ENCODE measurements at regions not wholly inside any gene's neighbourhood (a gene's known extent, or its start where the extent isn't known, plus 50 kb on each side); places are given as distances from the start of the nearest gene placed in this dataset.

GRCh38 chr6:78810146-78810545 lies 57.2 kb upstream of the IRAK1BP1 start:
- in situ Hi-C loops (cut with MboI; ENCODE audit: low sequenced_read_pairs): loop anchor here (25.0 kb wide), 2 partner anchors 373 to 1073 kb away; no protein-coding TSS in a partner anchor
- Histone ChIP-seq H2BK15ac (ENCODE audit: low read depth, low read length) (no peak overlapping the region), H2AK5ac (ENCODE audit: low read depth, low read length) (no peak overlapping the region), H3K9me1 (ENCODE audit: insufficient read depth, low read length) (no peaks in the 10 kb centered on the region), H3K18ac (ENCODE audit: low read depth, low read length) (no peak overlapping the region), H3K27ac (ENCODE audit: insufficient read depth, low read length) (no peak overlapping the region), H2BK120ac (ENCODE audit: low read depth, low read length) (no peak overlapping the region), H3K36me3 (ENCODE audit: control insufficient read depth, insufficient read depth, low read length) (no peaks in the 10 kb centered on the region), H2AFZ (replicated peaks; ENCODE audit: low read length, poor library complexity) (peak overlapping the region; percentile 13), H2BK20ac (ENCODE audit: low read depth, low read length) (no peak overlapping the region), H3K23ac (ENCODE audit: low read depth, low read length) (no peak overlapping the region), H3K27me3 (ENCODE audit: control insufficient read depth, insufficient read depth, low read length) (no peaks in the 10 kb centered on the region), H3K9ac (ENCODE audit: low read depth, low read length) (no peak overlapping the region), H3K79me1 (ENCODE audit: low read depth in 1 of 2, low read length in 2 of 2) (no peaks in the 10 kb centered on the region), H4K91ac (ENCODE audit: insufficient read depth, low read depth, low read length) (no peak overlapping the region), H3K9me3 (ENCODE audit: control insufficient read depth, insufficient read depth, low read length) (no peaks in the 10 kb centered on the region), H3K56ac (ENCODE audit: extremely low read depth, insufficient read depth, low read length) (no peak overlapping the region), H2AK9ac (replicated peaks; ENCODE audit: low read depth, low read length, poor library complexity) (no peak overlapping the region), H3K14ac (replicated peaks; ENCODE audit: low read depth, low read length) (no peak overlapping the region), H2BK5ac (ENCODE audit: low read depth, low read length, poor library complexity, severe bottlenecking) (no peak overlapping the region), H4K5ac (ENCODE audit: low read depth, low read length) (no peak overlapping the region), H3K4me2 (ENCODE audit: low read depth, low read length) (no peak overlapping the region), H3K4me3 (ENCODE audit: insufficient read depth, low read depth, low read length) (no peak overlapping the region), H4K8ac (ENCODE audit: low read depth in 2 of 2, low read length in 2 of 2) (no peak overlapping the region), H4K20me1 (ENCODE audit: insufficient read depth, low read length) (no peaks in the 10 kb centered on the region), H3K4me1 (ENCODE audit: control insufficient read depth, insufficient read depth, low read length) (no peaks in the 10 kb centered on the region), H3K4ac (ENCODE audit: low read depth, low read length) (no peak overlapping the region)
- ATAC-seq (ENCODE audit: low read depth): peak; percentile 89
- dilution Hi-C loops (cut with HindIII; ENCODE audit: low sequenced_read_pairs, unreplicated experiment): no loop called here
- ChIA-PET CTCF (interaction anchor here (0.6 to 2.3 kb wide), 9 partner anchors 624 to 1344 kb away, joined by 3 to 11 read pairs (median 3); no protein-coding TSS in a partner anchor), POLR2A (ENCODE audit: unreplicated experiment) (interaction anchor here (0.5 kb wide), 1 partner anchor 702 kb away, joined by 3 read pairs; no protein-coding TSS in a partner anchor)
- intact Hi-C loops (cut with micrococcal nuclease): loop anchor here (1.0 kb wide), 3 partner anchors 374 to 1344 kb away; no protein-coding TSS in a partner anchor
- DNase-seq: peak; percentile 50
- no TSS peak for BruUV-seq (replicated peaks)
- WGBS, 2 experiments (ENCODE audit: extremely low coverage in 2 of 2, insufficient read length in 1 of 2): no CpG with 5 or more reads among the region's 1 CpG
- TF ChIP-seq CTCF (conservative IDR thresholded peaks at IDR 0.05; ENCODE audit: low read depth, low read length): peak; percentile 77
- no peak for TF ChIP-seq ELK1 (IDR thresholded peaks at IDR 0.05; ENCODE audit: borderline replicate concordance, low read depth, low read length)
- TF ChIP-seq MAZ (IDR thresholded peaks at IDR 0.05; ENCODE audit: borderline replicate concordance, low read depth, low read length): no peak
- no peak for TF ChIP-seq MXI1 (IDR thresholded peaks at IDR 0.05; ENCODE audit: borderline replicate concordance, low read depth, low read length)
- no peak for TF ChIP-seq RCOR1 (IDR thresholded peaks at IDR 0.05; ENCODE audit: insufficient replicate concordance, low read length)
- TF ChIP-seq MAFK (IDR thresholded peaks at IDR 0.05; ENCODE audit: low read depth, low read length): no peak
- TF ChIP-seq SMC3 (IDR thresholded peaks at IDR 0.05; ENCODE audit: low read depth, low read length): peak; percentile 71
- no peak for TF ChIP-seq BHLHE40 (IDR thresholded peaks at IDR 0.05; ENCODE audit: low read depth, low read length)
- TF ChIP-seq CHD1 (IDR thresholded peaks at IDR 0.05; ENCODE audit: low read depth, low read length): no peak
- no peak for TF ChIP-seq POLR2A (IDR thresholded peaks at IDR 0.05; ENCODE audit: low read depth, low read length)
- TF ChIP-seq RAD21 (IDR thresholded peaks at IDR 0.05; ENCODE audit: low read length): peak; percentile 87
- no peak for TF ChIP-seq NFE2L2 (IDR thresholded peaks at IDR 0.05; ENCODE audit: low read depth, low read length)
- TF ChIP-seq RFX5 (IDR thresholded peaks at IDR 0.05; ENCODE audit: low read depth, low read length): no peak
- TF ChIP-seq USF2 (IDR thresholded peaks at IDR 0.05; ENCODE audit: low read depth, low read length): no peak
- no peak for TF ChIP-seq FOS (IDR thresholded peaks at IDR 0.05; ENCODE audit: low read depth, low read length)
- TF ChIP-seq CEBPB (IDR thresholded peaks at IDR 0.05; ENCODE audit: low read depth, low read length): no peak

Data from IMR-90 (cell line).